ENCODE measurements at regions not wholly inside any gene's neighbourhood (a gene's known extent, or its start where the extent isn't known, plus 50 kb on each side); places are given as distances from the start of the nearest gene placed in this dataset.

DNA sequence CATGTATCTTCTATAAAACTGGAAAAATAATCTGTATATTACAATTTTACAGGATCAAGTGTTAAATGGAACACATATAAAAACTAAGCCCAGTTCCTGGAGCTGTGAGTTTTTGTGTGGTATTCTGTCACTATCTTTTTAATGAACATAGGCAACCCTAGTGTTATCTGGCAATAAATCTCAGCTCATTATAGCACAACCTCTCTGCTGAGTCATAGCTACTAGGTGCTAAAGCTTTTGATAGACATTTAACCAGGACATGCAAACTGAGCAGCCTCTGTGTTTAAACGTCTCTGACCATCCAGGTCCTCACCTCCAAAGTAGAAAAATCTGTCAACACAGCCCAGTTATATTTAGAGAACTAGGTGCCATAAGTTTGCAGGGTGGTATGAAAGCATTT is 91.0 kb upstream of the CARD18 start:
- Histone ChIP-seq H2AFZ (ENCODE audit: low read depth, low read length) (no peak overlapping the region), H3K9ac (ENCODE audit: low read length) (no peak overlapping the region), H3K27me3 (ENCODE audit: insufficient read depth, low read depth, low read length) (no peaks in the 10 kb centered on the region), H3K9me3 (ENCODE audit: low read length) (no peaks in the 10 kb centered on the region), H3K27ac (ENCODE audit: low read length) (no peak overlapping the region), H3K9me2 (ENCODE audit: insufficient read depth, low read length) (no peaks in the 10 kb centered on the region), H3K36me3 (ENCODE audit: insufficient read depth, low read length) (no peaks in the 10 kb centered on the region), H3K79me2 (replicated peaks; ENCODE audit: insufficient read depth, low read length) (no peaks in the 10 kb centered on the region), H3K4me3 (ENCODE audit: low read length) (no peak overlapping the region), H3F3A (ENCODE audit: insufficient read depth, low read length, poor library complexity, severe bottlenecking) (no peaks in the 10 kb centered on the region), H4K20me1 (ENCODE audit: insufficient read depth) (no peaks in the 10 kb centered on the region), H3K4me2 (ENCODE audit: low read length) (no peak overlapping the region)
- TF ChIP-seq EZH2 (IDR thresholded peaks at IDR 0.05; ENCODE audit: borderline replicate concordance, insufficient read depth, low read length, poor library complexity, severe bottlenecking): no peak
- TF ChIP-seq MXI1 (conservative IDR thresholded peaks at IDR 0.05; ENCODE audit: poor library complexity, severe bottlenecking): no peak
- no peak for TF ChIP-seq RAD21 (conservative IDR thresholded peaks at IDR 0.05)
- TF ChIP-seq POLR2AphosphoS5 (IDR thresholded peaks at IDR 0.05): no peak
- no peak for TF ChIP-seq SMC3 (conservative IDR thresholded peaks at IDR 0.05; ENCODE audit: poor library complexity)
- TF ChIP-seq, protein P1, sequence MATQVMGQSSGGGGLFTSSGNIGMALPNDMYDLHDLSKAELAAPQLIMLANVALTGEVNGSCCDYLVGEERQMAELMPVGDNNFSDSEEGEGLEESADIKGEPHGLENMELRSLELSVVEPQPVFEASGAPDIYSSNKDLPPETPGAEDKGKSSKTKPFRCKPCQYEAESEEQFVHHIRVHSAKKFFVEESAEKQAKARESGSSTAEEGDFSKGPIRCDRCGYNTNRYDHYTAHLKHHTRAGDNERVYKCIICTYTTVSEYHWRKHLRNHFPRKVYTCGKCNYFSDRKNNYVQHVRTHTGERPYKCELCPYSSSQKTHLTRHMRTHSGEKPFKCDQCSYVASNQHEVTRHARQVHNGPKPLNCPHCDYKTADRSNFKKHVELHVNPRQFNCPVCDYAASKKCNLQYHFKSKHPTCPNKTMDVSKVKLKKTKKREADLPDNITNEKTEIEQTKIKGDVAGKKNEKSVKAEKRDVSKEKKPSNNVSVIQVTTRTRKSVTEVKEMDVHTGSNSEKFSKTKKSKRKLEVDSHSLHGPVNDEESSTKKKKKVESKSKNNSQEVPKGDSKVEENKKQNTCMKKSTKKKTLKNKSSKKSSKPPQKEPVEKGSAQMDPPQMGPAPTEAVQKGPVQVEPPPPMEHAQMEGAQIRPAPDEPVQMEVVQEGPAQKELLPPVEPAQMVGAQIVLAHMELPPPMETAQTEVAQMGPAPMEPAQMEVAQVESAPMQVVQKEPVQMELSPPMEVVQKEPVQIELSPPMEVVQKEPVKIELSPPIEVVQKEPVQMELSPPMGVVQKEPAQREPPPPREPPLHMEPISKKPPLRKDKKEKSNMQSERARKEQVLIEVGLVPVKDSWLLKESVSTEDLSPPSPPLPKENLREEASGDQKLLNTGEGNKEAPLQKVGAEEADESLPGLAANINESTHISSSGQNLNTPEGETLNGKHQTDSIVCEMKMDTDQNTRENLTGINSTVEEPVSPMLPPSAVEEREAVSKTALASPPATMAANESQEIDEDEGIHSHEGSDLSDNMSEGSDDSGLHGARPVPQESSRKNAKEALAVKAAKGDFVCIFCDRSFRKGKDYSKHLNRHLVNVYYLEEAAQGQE (IDR thresholded peaks at IDR 0.05; ENCODE audit: borderline replicate concordance): no peak
- TF ChIP-seq, protein P2, sequence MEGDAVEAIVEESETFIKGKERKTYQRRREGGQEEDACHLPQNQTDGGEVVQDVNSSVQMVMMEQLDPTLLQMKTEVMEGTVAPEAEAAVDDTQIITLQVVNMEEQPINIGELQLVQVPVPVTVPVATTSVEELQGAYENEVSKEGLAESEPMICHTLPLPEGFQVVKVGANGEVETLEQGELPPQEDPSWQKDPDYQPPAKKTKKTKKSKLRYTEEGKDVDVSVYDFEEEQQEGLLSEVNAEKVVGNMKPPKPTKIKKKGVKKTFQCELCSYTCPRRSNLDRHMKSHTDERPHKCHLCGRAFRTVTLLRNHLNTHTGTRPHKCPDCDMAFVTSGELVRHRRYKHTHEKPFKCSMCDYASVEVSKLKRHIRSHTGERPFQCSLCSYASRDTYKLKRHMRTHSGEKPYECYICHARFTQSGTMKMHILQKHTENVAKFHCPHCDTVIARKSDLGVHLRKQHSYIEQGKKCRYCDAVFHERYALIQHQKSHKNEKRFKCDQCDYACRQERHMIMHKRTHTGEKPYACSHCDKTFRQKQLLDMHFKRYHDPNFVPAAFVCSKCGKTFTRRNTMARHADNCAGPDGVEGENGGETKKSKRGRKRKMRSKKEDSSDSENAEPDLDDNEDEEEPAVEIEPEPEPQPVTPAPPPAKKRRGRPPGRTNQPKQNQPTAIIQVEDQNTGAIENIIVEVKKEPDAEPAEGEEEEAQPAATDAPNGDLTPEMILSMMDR (IDR thresholded peaks at IDR 0.05; ENCODE audit: poor library complexity, severe bottlenecking): no peak
- TF ChIP-seq TAF1 (IDR thresholded peaks at IDR 0.05; ENCODE audit: low read depth): no peak
- TF ChIP-seq EP300 (conservative IDR thresholded peaks at IDR 0.05; ENCODE audit: poor library complexity, severe bottlenecking): no peak

DNA sequence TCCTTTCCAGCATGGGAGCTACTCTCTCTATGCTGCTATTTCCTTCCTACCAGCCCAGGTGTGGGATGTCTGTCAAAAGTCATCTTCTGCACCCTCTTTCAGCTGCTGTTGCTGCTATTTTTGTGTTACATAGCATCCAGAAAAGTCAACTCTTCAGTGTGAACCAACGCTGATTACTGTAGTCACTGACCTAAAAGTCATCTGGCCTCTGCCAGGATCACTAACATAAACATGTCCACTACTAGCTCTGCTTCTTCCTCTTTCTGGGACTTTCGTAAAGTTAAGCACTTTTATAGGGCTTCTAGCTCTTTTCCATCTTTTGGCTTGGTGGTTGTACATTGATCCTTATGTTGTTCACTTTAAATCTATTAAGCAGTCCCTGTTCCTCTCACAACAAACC is 90.2 kb upstream of the CARD18 start:
- Histone ChIP-seq H3K4me2 (ENCODE audit: low read length) (no peak overlapping the region), H3K4me3 (ENCODE audit: low read length) (no peak overlapping the region), H2AFZ (ENCODE audit: low read depth, low read length) (no peak overlapping the region)

More for the DNA sequence above, 90.2 kb upstream of the CARD18 start:
- Histone ChIP-seq H3K9me3 (ENCODE audit: low read length) (no peaks in the 10 kb centered on the region), H3K27ac (ENCODE audit: low read length) (no peak overlapping the region), H3K27me3 (ENCODE audit: insufficient read depth, low read depth, low read length) (no peaks in the 10 kb centered on the region), H3K36me3 (ENCODE audit: insufficient read depth, low read length) (no peaks in the 10 kb centered on the region), H3K79me2 (replicated peaks; ENCODE audit: insufficient read depth, low read length) (no peaks in the 10 kb centered on the region), H3K9me2 (ENCODE audit: insufficient read depth, low read length) (no peaks in the 10 kb centered on the region), H4K20me1 (ENCODE audit: insufficient read depth) (no peaks in the 10 kb centered on the region), H3F3A (ENCODE audit: insufficient read depth, low read length, poor library complexity, severe bottlenecking) (no peaks in the 10 kb centered on the region), H3K9ac (ENCODE audit: low read length) (no peak overlapping the region)
- TF ChIP-seq SMC3 (conservative IDR thresholded peaks at IDR 0.05; ENCODE audit: poor library complexity) (no peak), MXI1 (conservative IDR thresholded peaks at IDR 0.05; ENCODE audit: poor library complexity, severe bottlenecking) (no peak), TAF1 (IDR thresholded peaks at IDR 0.05; ENCODE audit: low read depth) (no peak), POLR2AphosphoS5 (IDR thresholded peaks at IDR 0.05) (no peak), RAD21 (conservative IDR thresholded peaks at IDR 0.05) (no peak), EZH2 (IDR thresholded peaks at IDR 0.05; ENCODE audit: borderline replicate concordance, insufficient read depth, low read length, poor library complexity, severe bottlenecking) (no peak), EP300 (conservative IDR thresholded peaks at IDR 0.05; ENCODE audit: poor library complexity, severe bottlenecking) (no peak)
- TF ChIP-seq, protein P1 (IDR thresholded peaks at IDR 0.05; ENCODE audit: borderline replicate concordance): no peak
- TF ChIP-seq, protein P2 (IDR thresholded peaks at IDR 0.05; ENCODE audit: poor library complexity, severe bottlenecking): no peak
